Right lobe of liver (tissue), 6 donors: ENCODE measurements at regions not wholly inside any gene's neighbourhood (a gene's known extent, or its start where the extent isn't known, plus 50 kb on each side); places are given as distances from the start of the nearest gene placed in this dataset.

Source experiments
- ATAC-seq, 4 donors: fragments of 200-7000 bp; cut with Tn5 transposase; one replicate each; pipeline ENCODE4 v1.9.1; 2020; ENCODE audit warnings: mild to moderate bottlenecking in 4 of 4, moderate library complexity in 4 of 4
- DNase-seq, 3 donors: peaks; one replicate each; pipeline ENCODE4 v3.0.0-alpha.2; 2020
- H3K27ac ChIP-seq, 3 donors: fragments of 200-600 bp; one replicate each; pipeline ENCODE4 v1.8.0; 2022
- H3K27me3 ChIP-seq, 2 donors: fragments of 200-600 bp; one replicate each; pipeline ENCODE4 v1.8.0; 2022
- H3K36me3 ChIP-seq, 4 donors: fragments of 200-600 bp; sonication (generic) in 1 of 4; one replicate each; pipeline versions ENCODE4 v1.5.1 to v1.8.0; 2017 to 2022; ENCODE audit warnings: control low read depth in 1 of 4
- H3K4me1 ChIP-seq, 4 donors: fragments of 200-600 bp; sonication (generic) in 1 of 4; one replicate each; pipeline versions ENCODE4 v1.5.1 to v1.8.0; 2017 to 2022; ENCODE audit warnings: control low read depth in 1 of 4
- H3K4me3 ChIP-seq, 3 donors: fragments of 200-600 bp; one replicate each; pipeline ENCODE4 v1.8.0; 2022
- H3K9me3 ChIP-seq, 4 donors: fragments of 200-600 bp; sonication (generic) in 1 of 4; one replicate each; pipeline versions ENCODE4 v1.5.1 to v1.8.0; 2017 to 2022; ENCODE audit warnings: control low read depth in 1 of 4
- CTCF ChIP-seq, 4 donors: fragments of 200-600 bp in 3 of 4; fragments of 450-650 bp in 1 of 4; IDR thresholded peaks; one replicate each; pipeline versions ENCODE4 v1.5.1 to v1.8.0; 2016 to 2022; ENCODE audit warnings: antibody characterized with exemption in 4 of 4, mild to moderate bottlenecking in 2 of 4
- POLR2A ChIP-seq: fragments of 450-650 bp; IDR thresholded peaks from one replicate; pipeline ENCODE4 v1.6.1; 2017; ENCODE audit warnings: antibody characterized with exemption, mild to moderate bottlenecking
- WGBS: methylation state at CpG from one replicate; pipeline ENCODE4 v1.1.6; 2018; ENCODE audit warnings: low coverage, low lambda C conversion rate; ENCODE audit not compliant: insufficient coverage; ENCODE audit errors: missing lambda C conversion rate; 5-methylcytosine and 5-hydroxymethylcytosine counted together
- intact Hi-C, 2 donors: fragments of 100-400 bp; cut with DNase I; formaldehyde crosslinking; loops; one replicate each; pipeline versions ENCODE4 v1.11.2 to v1.14.1; 2022
- donor health status: DM: no; HTN: yes; CAD: no.
- donor health status: DM: no; HTN: no; CAD: no.
- donor health status: DM: no; HTN: no; CAD: no.
- donor health status: DM: no; HTN: yes; CAD: no.
- donor health status: DM: no; HTN: yes; CAD: no.

- no peak for ATAC-seq
- Histone ChIP-seq H3K4me1 (no peaks in the 10 kb centered on the region), H3K27me3 (no peaks in the 10 kb centered on the region), H3K27ac (no peak overlapping the region), H3K9me3 (no peaks in the 10 kb centered on the region), H3K36me3 (no peaks in the 10 kb centered on the region), H3K4me3 (no peak overlapping the region)
- no peak for DNase-seq
- TF ChIP-seq POLR2A (no peak), CTCF (IDR thresholded peaks at IDR 0.05) (no peak)
- WGBS: no CpG with 5 or more reads among the region's 5 CpGs
- intact Hi-C loops: no loop called here
Observed at GRCh38 chrY:19055232-19056137, 281.9 kb upstream of the HSFY2 start.

GRCh38 chrY:19053806-19054205 is 280.3 kb upstream of the HSFY2 start:
- ATAC-seq (no peak), DNase-seq (no peak)
- intact Hi-C loops: no loop called here
- no CpG with 5 or more reads among the region's 5 CpGs for WGBS
- Histone ChIP-seq H3K4me3 (no peak overlapping the region), H3K4me1 (no peaks in the 10 kb centered on the region), H3K9me3 (no peaks in the 10 kb centered on the region), H3K27me3 (no peaks in the 10 kb centered on the region), H3K36me3 (no peaks in the 10 kb centered on the region), H3K27ac (no peak overlapping the region)
- TF ChIP-seq POLR2A (no peak), CTCF (IDR thresholded peaks at IDR 0.05) (no peak)

- DNase-seq (no peak), ATAC-seq (no peak)
- TF ChIP-seq POLR2A (no peak), CTCF (IDR thresholded peaks at IDR 0.05) (no peak)
- intact Hi-C loops: no loop called here
- WGBS: no CpG with 5 or more reads among the region's 4 CpGs
- no peak overlapping the region for H3K27ac ChIP-seq
- no peaks in the 10 kb centered on the region for H3K36me3 ChIP-seq
- no peaks in the 10 kb centered on the region for H3K4me1 ChIP-seq
- H3K9me3 ChIP-seq: no peaks in the 10 kb centered on the region
- H3K27me3 ChIP-seq: no peaks in the 10 kb centered on the region
- no peak overlapping the region for H3K4me3 ChIP-seq
Observed at GRCh38 chrY:19051021-19051420, 277.5 kb upstream of the HSFY2 start.

DNA sequence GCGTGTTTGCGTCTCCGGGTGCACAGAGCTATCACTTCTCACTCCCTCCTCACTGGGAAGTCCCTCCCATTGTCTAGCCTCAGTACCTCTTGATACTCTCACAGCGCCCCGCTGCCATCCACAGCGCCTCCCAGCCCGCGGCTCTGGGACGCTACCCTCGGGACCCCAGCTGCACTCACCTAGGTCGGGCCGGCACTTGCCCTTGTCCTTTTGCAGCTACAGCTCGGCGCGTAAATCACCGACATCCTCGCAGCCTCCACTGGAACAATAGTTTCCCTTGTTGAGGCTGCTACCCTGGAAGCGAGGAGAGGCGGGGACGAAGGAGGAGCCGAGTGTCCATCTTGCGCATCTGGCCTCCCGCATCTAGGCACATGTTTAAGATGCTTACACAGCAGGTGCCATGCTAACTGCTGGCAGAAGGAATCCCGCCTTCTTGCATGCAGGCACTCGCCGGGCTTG is 269.5 kb upstream of the HSFY2 start:
- H3K4me1 ChIP-seq: no peaks in the 10 kb centered on the region
- no peaks in the 10 kb centered on the region for H3K36me3 ChIP-seq
- intact Hi-C loops: no loop called here
- DNase-seq (no peak), ATAC-seq (no peak)
- H3K27me3 ChIP-seq: no peaks in the 10 kb centered on the region
- no peak overlapping the region for H3K4me3 ChIP-seq
- H3K27ac ChIP-seq: no peak overlapping the region
- no CpG with 5 or more reads among the region's 26 CpGs for WGBS
- H3K9me3 ChIP-seq: no peaks in the 10 kb centered on the region
- no peak for TF ChIP-seq POLR2A
- TF ChIP-seq CTCF (IDR thresholded peaks at IDR 0.05): no peak
